Fibroblast of the aortic adventitia (primary cell): ENCODE measurements at regions not wholly inside any gene's neighbourhood (a gene's known extent, or its start where the extent isn't known, plus 50 kb on each side); places are given as distances from the start of the nearest gene placed in this dataset.

Source experiments
- DNase-seq: peaks from one replicate; pipeline ENCODE4 v3.0.0-alpha.2; 2010; ENCODE audit warnings: low read depth
- H3K4me3 ChIP-seq: 2 replicates; pipeline ENCODE4 v1.5.1; 2011; ENCODE audit warnings: low read depth, mild to moderate bottlenecking, control low read depth, low read length, moderate library complexity
- TF ChIP-seq, protein P1 (sequence below): IDR thresholded peaks from 2 replicates; pipeline ENCODE4 v1.5.1; 2011; ENCODE audit warnings: mild to moderate bottlenecking, low read length, control low read depth, inconsistent platforms; ENCODE audit not compliant: insufficient read depth

DNA sequence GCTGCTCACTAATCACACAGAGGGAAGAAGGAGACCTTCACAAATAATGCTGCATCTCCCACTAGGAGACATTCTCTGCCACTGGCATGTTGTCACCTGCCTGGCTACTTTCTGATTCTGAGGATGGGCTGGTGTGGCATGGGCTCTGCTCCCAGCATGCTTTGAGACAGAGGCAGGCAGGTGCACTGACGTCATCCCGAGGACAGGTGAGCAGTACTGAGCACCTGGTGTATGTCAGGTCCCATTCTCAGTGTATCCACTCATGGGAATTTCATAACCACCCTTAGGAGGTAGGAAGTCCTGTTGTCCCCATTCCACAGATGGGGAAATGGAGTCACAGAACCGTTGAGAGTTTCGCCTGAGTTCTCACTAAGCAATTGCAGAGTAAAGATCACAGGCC lies 597.9 kb downstream of the VRK1 start:
- H3K4me3 ChIP-seq, result no peak overlapping the region
- no peak for DNase-seq
- TF ChIP-seq, protein P1, sequence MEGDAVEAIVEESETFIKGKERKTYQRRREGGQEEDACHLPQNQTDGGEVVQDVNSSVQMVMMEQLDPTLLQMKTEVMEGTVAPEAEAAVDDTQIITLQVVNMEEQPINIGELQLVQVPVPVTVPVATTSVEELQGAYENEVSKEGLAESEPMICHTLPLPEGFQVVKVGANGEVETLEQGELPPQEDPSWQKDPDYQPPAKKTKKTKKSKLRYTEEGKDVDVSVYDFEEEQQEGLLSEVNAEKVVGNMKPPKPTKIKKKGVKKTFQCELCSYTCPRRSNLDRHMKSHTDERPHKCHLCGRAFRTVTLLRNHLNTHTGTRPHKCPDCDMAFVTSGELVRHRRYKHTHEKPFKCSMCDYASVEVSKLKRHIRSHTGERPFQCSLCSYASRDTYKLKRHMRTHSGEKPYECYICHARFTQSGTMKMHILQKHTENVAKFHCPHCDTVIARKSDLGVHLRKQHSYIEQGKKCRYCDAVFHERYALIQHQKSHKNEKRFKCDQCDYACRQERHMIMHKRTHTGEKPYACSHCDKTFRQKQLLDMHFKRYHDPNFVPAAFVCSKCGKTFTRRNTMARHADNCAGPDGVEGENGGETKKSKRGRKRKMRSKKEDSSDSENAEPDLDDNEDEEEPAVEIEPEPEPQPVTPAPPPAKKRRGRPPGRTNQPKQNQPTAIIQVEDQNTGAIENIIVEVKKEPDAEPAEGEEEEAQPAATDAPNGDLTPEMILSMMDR, result no peak

DNA sequence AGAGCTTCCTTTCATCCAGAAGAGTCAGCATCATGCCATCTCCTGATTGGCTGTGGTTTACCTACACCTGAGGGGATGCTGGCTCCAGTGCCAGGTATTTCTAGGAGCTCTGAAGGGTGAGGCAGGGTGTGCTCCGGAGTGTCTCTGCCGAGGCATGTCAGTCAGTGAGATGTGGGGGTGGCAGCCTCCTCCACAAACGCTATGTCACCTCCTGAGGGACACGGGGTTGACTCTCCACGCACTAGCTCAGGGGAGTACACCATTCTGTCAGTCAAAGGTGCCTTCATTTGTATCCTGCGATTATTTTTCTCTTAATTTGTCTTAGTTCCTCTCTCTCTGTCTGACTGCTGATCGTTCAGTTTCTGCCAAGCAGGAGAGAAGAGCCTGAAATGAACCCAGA lies 604.5 kb downstream of the VRK1 start:
- TF ChIP-seq, protein P1, result no peak
- H3K4me3 ChIP-seq, result no peak overlapping the region
- DNase-seq, result no peak

DNA sequence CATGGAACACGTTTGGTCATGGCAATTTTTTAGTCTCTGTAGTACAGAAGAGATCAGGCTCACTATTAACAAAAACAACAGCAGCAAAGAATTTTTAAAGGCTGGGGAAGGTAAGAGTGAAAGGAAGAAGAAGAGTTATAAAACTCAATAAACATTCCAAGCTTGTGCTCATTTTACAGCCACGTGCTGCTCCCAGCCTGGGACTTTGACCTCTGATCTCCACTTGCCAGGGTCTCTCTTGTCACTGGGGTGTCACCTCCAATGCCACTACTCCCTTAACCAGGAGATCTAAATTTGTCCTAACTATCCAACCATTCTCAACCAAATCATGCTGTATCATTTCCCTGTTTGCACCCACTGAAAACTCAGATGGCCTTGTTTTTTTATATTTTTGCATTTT lies 605.1 kb downstream of the VRK1 start:
- no peak for DNase-seq
- H3K4me3 ChIP-seq, result no peak overlapping the region
- TF ChIP-seq, protein P1, result no peak

DNA sequence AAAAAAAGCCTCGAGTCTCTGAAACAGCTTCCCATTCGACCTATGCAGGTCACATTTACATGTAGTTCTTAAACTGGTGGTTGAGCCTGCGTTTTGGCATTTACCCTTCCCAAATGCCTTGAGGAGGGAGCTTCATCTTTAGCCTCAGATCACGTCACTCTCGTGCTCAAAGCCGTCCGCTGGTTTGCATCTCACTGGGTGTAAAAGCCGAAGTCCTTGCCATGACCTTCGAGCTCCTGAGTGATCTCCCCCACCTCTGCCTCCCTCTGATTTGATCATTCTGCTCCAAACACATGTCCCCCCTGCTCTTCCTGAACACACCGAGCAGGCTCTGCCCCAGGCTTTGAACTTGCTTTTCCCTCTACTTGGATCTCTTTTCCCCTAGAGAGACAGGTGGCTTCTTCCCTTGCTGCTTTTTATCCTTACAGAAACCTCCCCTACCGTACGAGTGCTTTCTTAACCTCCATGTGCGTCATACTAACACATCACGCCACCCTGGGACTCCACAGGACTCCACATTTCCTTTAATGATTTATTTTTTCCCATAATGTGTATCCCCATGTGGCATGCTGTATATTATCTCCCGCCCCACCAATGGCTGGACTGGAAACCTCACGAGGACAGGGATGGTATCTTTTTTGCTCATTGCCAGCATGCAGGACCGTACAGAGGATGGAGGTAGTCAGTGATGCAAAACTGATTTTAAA lies 610.7 kb downstream of the VRK1 start:
- no peak for DNase-seq
- no peak overlapping the region for H3K4me3 ChIP-seq
- TF ChIP-seq, protein P1, result no peak

DNA sequence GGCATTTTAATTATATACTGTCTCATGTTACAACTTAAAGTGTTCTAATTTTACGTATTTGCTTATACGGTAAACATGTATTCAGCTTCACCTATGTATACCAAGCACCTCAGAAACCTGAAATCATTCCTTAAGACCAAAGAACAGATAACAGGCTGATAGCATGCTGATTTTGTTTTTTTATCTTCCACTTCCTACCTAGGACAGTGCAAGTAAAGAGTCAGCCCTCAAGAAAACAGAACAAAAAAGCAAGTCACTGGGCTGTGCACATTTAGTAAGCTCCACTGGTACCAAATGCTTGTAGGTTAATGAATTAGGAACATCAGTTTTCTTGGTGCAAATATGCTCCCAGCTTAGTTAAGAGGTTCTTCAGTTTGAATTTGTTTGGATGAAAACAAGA lies 611.3 kb downstream of the VRK1 start:
- TF ChIP-seq, protein P1, result no peak
- no peak overlapping the region for H3K4me3 ChIP-seq
- DNase-seq, result no peak

DNA sequence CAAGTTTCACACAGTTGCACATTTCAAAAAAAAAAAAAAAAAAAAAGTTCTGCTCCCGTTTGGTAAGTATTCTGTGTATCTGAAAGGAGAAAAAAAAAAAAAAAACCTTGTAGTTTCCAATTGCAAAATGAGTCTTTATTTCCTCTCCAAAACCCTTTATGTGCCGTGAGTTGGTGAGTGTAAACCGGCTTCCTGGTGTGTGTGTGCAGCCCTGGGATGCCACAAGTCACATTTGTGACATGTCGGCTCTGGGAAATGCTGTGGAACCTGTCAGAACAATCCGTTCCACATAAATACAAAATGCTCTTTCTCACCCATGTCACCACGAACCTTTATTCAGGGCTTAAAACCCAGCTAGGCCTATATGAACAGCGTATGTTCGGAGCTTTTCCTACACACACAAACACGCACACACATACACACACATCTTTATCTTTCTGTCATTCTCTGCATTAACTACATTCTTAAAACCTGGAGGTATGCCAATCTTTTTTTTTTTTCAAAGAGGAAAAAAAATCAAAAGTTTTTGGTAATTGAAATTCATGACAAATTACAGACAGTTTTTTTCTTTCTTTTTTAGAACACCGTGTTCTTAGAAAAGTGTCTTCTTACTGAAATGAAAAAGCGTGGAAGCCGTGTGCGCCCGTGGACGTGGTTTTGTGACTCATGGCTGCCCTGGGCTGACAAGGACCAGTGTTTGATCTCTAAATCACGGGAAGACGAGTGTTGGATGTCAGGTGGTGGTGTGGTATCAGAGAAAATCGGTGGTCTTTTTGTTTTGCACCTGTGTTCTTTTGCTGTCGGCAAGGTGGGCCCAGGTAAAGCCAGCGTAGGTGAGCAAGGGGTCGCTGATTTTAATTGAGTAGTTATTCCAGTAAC lies 612.0 kb downstream of the VRK1 start:
- no peak for DNase-seq
- TF ChIP-seq, protein P1, result no peak
- no peak overlapping the region for H3K4me3 ChIP-seq
